H1 (cell line): ENCODE measurements at regions not wholly inside any gene's neighbourhood (a gene's known extent, or its start where the extent isn't known, plus 50 kb on each side); places are given as distances from the start of the nearest gene placed in this dataset.

Experiments used
- CTCF ChIA-PET: fragments of 300-600 bp; sonication (Branson Sonifier 250); formaldehyde crosslinking; loops from one replicate; lab custom pipeline; 2021; ENCODE audit not compliant: partially characterized antibody; lab: Charles Lee
- POLR2A ChIA-PET: fragments of 300-600 bp; sonication (Branson Sonifier 250); formaldehyde crosslinking; loops from one replicate; lab custom pipeline; 2021; ENCODE audit warnings: inconsistent platforms; ENCODE audit not compliant: partially characterized antibody; lab: Charles Lee
- DNase-seq, 2 experiments: peaks; one replicate each; pipeline versions ENCODE4 v3.0.0 to v3.0.0-alpha.2; 2010 to 2022; ENCODE audit warnings: low spot score in 2 of 2, low read depth in 1 of 2, mixed read lengths in 1 of 2
- FAIRE-seq: peaks from 2 replicates; lab custom pipeline; 2011; peaks lifted over from hg19 to GRCh38; lab: Jason Lieb, UNC
- H2AFZ ChIP-seq: 2 replicates; pipeline ENCODE4 v1.8.1; 2012; ENCODE audit warnings: low read length, inconsistent platforms
- H2AK5ac ChIP-seq: 2 replicates; pipeline ENCODE4 v1.6.1; 2013; ENCODE audit warnings: low read depth, low read length
- H2BK120ac ChIP-seq: replicated peaks from 2 replicates; pipeline ENCODE3; 2013; ENCODE audit warnings: low read depth, low read length, inconsistent platforms
- H2BK12ac ChIP-seq: 2 replicates; pipeline ENCODE4 v1.6.1; 2013; ENCODE audit warnings: low read depth, low read length
- H2BK15ac ChIP-seq: 2 replicates; pipeline ENCODE4 v1.6.1; 2013; ENCODE audit warnings: low read length
- H2BK20ac ChIP-seq: 2 replicates; pipeline ENCODE4 v1.6.1; 2013; ENCODE audit warnings: low read length
- H2BK5ac ChIP-seq: 2 replicates; pipeline ENCODE4 v1.6.1; 2013; ENCODE audit warnings: low read depth, low read length
- H3K14ac ChIP-seq: 2 replicates; pipeline ENCODE4 v1.6.1; 2013; ENCODE audit warnings: inconsistent platforms; ENCODE audit not compliant: insufficient read length
- H3K18ac ChIP-seq: 2 replicates; pipeline ENCODE4 v1.6.1; 2013; ENCODE audit warnings: low read length; ENCODE audit errors: extremely low read depth
- H3K23ac ChIP-seq: 2 replicates; pipeline ENCODE4 v1.6.1; 2013; ENCODE audit warnings: inconsistent platforms; ENCODE audit not compliant: insufficient read length
- H3K23me2 ChIP-seq: 2 replicates; pipeline ENCODE4 v1.6.1; 2013; ENCODE audit warnings: low read depth, low read length
- H3K27ac ChIP-seq: 2 replicates; pipeline ENCODE4 v1.6.1; 2011; ENCODE audit warnings: low read depth, low read length, inconsistent platforms
- H3K27me3 ChIP-seq, 4 experiments: replicated peaks in 1 of 4; 1 replicate in 1 of 4; 2 replicates in 3 of 4; pipeline versions ENCODE4 v1.6.1 to v1.8.1; 2011 to 2013; ENCODE audit warnings: low read length in 3 of 4, mild to moderate bottlenecking in 3 of 4, inconsistent platforms in 2 of 4, mixed read lengths in 2 of 4, moderate library complexity in 1 of 4; ENCODE audit not compliant: control insufficient read depth in 3 of 4, insufficient read depth in 3 of 4; ENCODE audit errors: extremely low read depth in 1 of 4
- H3K36me3 ChIP-seq, 4 experiments: 2 replicates each; pipeline versions ENCODE4 v1.6.1 to v1.8.1; 2011 to 2013; ENCODE audit warnings: mild to moderate bottlenecking in 4 of 4, low read length in 3 of 4, moderate library complexity in 2 of 4, control low read depth in 1 of 4, inconsistent platforms in 1 of 4; ENCODE audit not compliant: insufficient read depth in 4 of 4, control insufficient read depth in 2 of 4
- H3K4ac ChIP-seq: replicated peaks from 2 replicates; pipeline ENCODE3; 2013; ENCODE audit warnings: low read length, low read depth, mixed read lengths, inconsistent platforms; ENCODE audit not compliant: insufficient read length
- H3K4me1 ChIP-seq, 4 experiments: replicated peaks in 1 of 4; 1 replicate in 1 of 4; 2 replicates in 3 of 4; pipeline versions ENCODE4 v1.6.1 to v1.8.1; 2011 to 2013; ENCODE audit warnings: low read length in 3 of 4, inconsistent platforms in 2 of 4, mixed read lengths in 1 of 4; ENCODE audit not compliant: insufficient read depth in 4 of 4, control insufficient read depth in 3 of 4
- H3K4me2 ChIP-seq, 2 experiments: 2 replicates each; pipeline versions ENCODE4 v1.6.1 to v1.8.1; 2011 to 2013; ENCODE audit warnings: low read depth in 2 of 2, low read length in 2 of 2, control low read depth in 1 of 2, inconsistent platforms in 1 of 2, mild to moderate bottlenecking in 1 of 2; ENCODE audit not compliant: insufficient read depth in 1 of 2
- H3K4me3 ChIP-seq, 4 experiments: fragments of 200-600, 300-600 bp in 1 of 4; sonication (generic), shearing (Covaris generic), sonication (Bioruptor Twin) in 1 of 4; 2 replicates each; pipeline versions ENCODE4 v1.5.1 to v1.8.1; 2011 to 2016; ENCODE audit warnings: low read length in 4 of 4, low read depth in 3 of 4, control low read depth in 2 of 4, inconsistent platforms in 2 of 4, mild to moderate bottlenecking in 2 of 4, mixed read lengths in 1 of 4, moderate library complexity in 1 of 4; ENCODE audit not compliant: insufficient read depth in 2 of 4; ENCODE audit errors: extremely low read depth in 1 of 4
- H3K56ac ChIP-seq: replicated peaks from 2 replicates; pipeline ENCODE3; 2013; ENCODE audit warnings: low read depth, mild to moderate bottlenecking, mixed read lengths, low read length, inconsistent platforms; ENCODE audit not compliant: insufficient read length
- H3K79me1 ChIP-seq: 2 replicates; pipeline ENCODE4 v1.6.1; 2013; ENCODE audit warnings: low read depth, low read length, control low read depth
- H3K79me2 ChIP-seq, 2 experiments: 2 replicates each; pipeline versions ENCODE4 v1.6.1 to v1.8.1; 2012 to 2013; ENCODE audit warnings: low read length in 2 of 2, mild to moderate bottlenecking in 2 of 2, inconsistent platforms in 1 of 2; ENCODE audit not compliant: insufficient read depth in 2 of 2, control insufficient read depth in 1 of 2
- H3K9ac ChIP-seq, 4 experiments: replicated peaks in 1 of 4; 1 replicate in 1 of 4; 2 replicates in 3 of 4; pipeline versions ENCODE4 v1.6.1 to v1.8.1; 2011 to 2013; ENCODE audit warnings: low read depth in 3 of 4, low read length in 3 of 4, control low read depth in 2 of 4, mild to moderate bottlenecking in 2 of 4, moderate library complexity in 2 of 4, inconsistent platforms in 1 of 4; ENCODE audit errors: extremely low read depth in 1 of 4
- H3K9me3 ChIP-seq, 2 experiments: 2 replicates each; pipeline versions ENCODE4 v1.6.1 to v1.8.1; 2012 to 2013; ENCODE audit warnings: mild to moderate bottlenecking in 2 of 2, moderate library complexity in 2 of 2, control low read depth in 1 of 2, inconsistent platforms in 1 of 2, low read depth in 1 of 2, low read length in 1 of 2, mixed read lengths in 1 of 2; ENCODE audit not compliant: insufficient read depth in 2 of 2
- H4K20me1 ChIP-seq, 2 experiments: replicated peaks in 1 of 2; 2 replicates each; pipeline versions ENCODE3 to v1.8.1; 2011 to 2013; ENCODE audit warnings: inconsistent platforms in 2 of 2, low read length in 2 of 2, mild to moderate bottlenecking in 1 of 2; ENCODE audit not compliant: insufficient read depth in 2 of 2, control insufficient read depth in 1 of 2
- H4K5ac ChIP-seq: 2 replicates; pipeline ENCODE4 v1.6.1; 2013; ENCODE audit warnings: low read length, low read depth, mixed read lengths, inconsistent platforms; ENCODE audit not compliant: insufficient read length
- H4K8ac ChIP-seq: 2 replicates; pipeline ENCODE4 v1.8.0; 2013; ENCODE audit warnings: mild to moderate bottlenecking, moderate library complexity, low read length, inconsistent platforms; ENCODE audit not compliant: insufficient read depth; ENCODE audit errors: extremely low read depth
- H4K91ac ChIP-seq: replicated peaks from 2 replicates; pipeline ENCODE3; 2013; ENCODE audit warnings: low read length, mixed read lengths, inconsistent platforms; ENCODE audit not compliant: insufficient read length
- ATF2 ChIP-seq: IDR thresholded peaks from 2 replicates; pipeline ENCODE4 v1.6.1; 2012; ENCODE audit warnings: low read length, inconsistent platforms
- BRCA1 ChIP-seq: IDR thresholded peaks from 2 replicates; pipeline ENCODE4 v1.6.1; 2012; ENCODE audit warnings: low read depth, low read length, improper control_type of control experiment
- CTCF ChIP-seq, 3 experiments: IDR thresholded peaks; 1 replicate in 2 of 3; 2 replicates in 1 of 3; pipeline versions ENCODE4 v1.5.1 to v1.6.1; 2011; ENCODE audit warnings: low read length in 3 of 3, mild to moderate bottlenecking in 3 of 3, inconsistent platforms in 2 of 3, low read depth in 1 of 3, moderate library complexity in 1 of 3; ENCODE audit not compliant: insufficient read depth in 1 of 3; ENCODE audit errors: control extremely low read depth in 1 of 3
- GABPA ChIP-seq: IDR thresholded peaks from 2 replicates; pipeline ENCODE4 v1.6.1; 2011; ENCODE audit warnings: mild to moderate bottlenecking, low read length, moderate library complexity, borderline replicate concordance; ENCODE audit not compliant: insufficient read depth
- KDM4A ChIP-seq: IDR thresholded peaks from one replicate; pipeline ENCODE4 v1.7.1; 2012; ENCODE audit warnings: low read depth, mild to moderate bottlenecking, moderate library complexity, low read length, inconsistent platforms; ENCODE audit not compliant: severe bottlenecking
- POLR2AphosphoS5 ChIP-seq: IDR thresholded peaks from 2 replicates; pipeline ENCODE4 v1.6.1; 2011; ENCODE audit warnings: low read depth, low read length
- SIN3A ChIP-seq, 2 experiments: IDR thresholded peaks in 1 of 2; conservative IDR thresholded peaks in 1 of 2; 2 replicates each; pipeline ENCODE4 v1.6.1; 2011 to 2012; ENCODE audit warnings: low read length in 2 of 2, improper control_type of control experiment in 1 of 2, low read depth in 1 of 2, mild to moderate bottlenecking in 1 of 2
- SIRT6 ChIP-seq: IDR thresholded peaks from one replicate; pipeline ENCODE4 v1.7.1; 2012; ENCODE audit warnings: low read length, inconsistent platforms
- SP4 ChIP-seq: IDR thresholded peaks from 2 replicates; pipeline ENCODE4 v1.6.1; 2012; ENCODE audit warnings: low read length, inconsistent platforms
- TAF7 ChIP-seq: optimal IDR thresholded peaks from 2 replicates; pipeline ENCODE3; 2011; ENCODE audit warnings: low read depth, mild to moderate bottlenecking, inconsistent platforms, low read length, moderate library complexity, borderline replicate concordance
- TBP ChIP-seq: IDR thresholded peaks from 2 replicates; pipeline ENCODE4 v1.6.1; 2011; ENCODE audit warnings: low read depth, low read length, improper control_type of control experiment
- WGBS, 2 experiments: shearing (Covaris generic) in 1 of 2; methylation state at CpG; one replicate each; pipeline versions ENCODE4 v1.1.6 to v1.1.7; 2013 to 2015; ENCODE audit warnings: low lambda C conversion rate in 2 of 2, mixed read lengths in 2 of 2, inconsistent platforms in 1 of 2, low coverage in 1 of 2, missing lambda C conversion rate in 1 of 2; ENCODE audit not compliant: insufficient replicate concordance in 2 of 2, insufficient coverage in 1 of 2, insufficient read length in 1 of 2; ENCODE audit errors: extremely low coverage in 1 of 2, missing lambda C conversion rate in 1 of 2; 5-methylcytosine and 5-hydroxymethylcytosine counted together

GRCh38 chr4:36582198-36582597, 300.8 kb downstream of the DTHD1 start:
- Histone ChIP-seq H3K4me2 (no peak overlapping the region), H4K91ac (no peak overlapping the region), H3K9me3 (peaks cover 5 to 6% of the 10 kb centered on the region in 2 experiments; a peak in 3 of 4 replicates), H3K36me3 (no peaks in the 10 kb centered on the region), H3K14ac (no peak overlapping the region), H2BK120ac (no peak overlapping the region), H3K9ac (no peak overlapping the region), H2AK5ac (no peak overlapping the region), H3K4me1 (no peaks in the 10 kb centered on the region), H3K23me2 (no peaks in the 10 kb centered on the region), H4K20me1 (no peaks in the 10 kb centered on the region), H3K56ac (no peak overlapping the region), H3K27me3 (no peaks in the 10 kb centered on the region), H3K27ac (no peak overlapping the region), H2AFZ (no peak overlapping the region), H2BK15ac (no peak overlapping the region), H2BK20ac (no peak overlapping the region), H3K18ac (no peak overlapping the region), H3K79me1 (no peaks in the 10 kb centered on the region), H4K5ac (no peak overlapping the region), H3K4ac (no peak overlapping the region), H3K4me3 (no peak overlapping the region), H4K8ac (no peak overlapping the region), H3K23ac (no peak overlapping the region), H3K79me2 (no peaks in the 10 kb centered on the region), H2BK12ac (no peak overlapping the region), H2BK5ac (no peak overlapping the region)
- 88% methylated on average over 2 of the region's 2 CpGs; no CpG with 5 or more reads in 1 of the 2 experiments for WGBS, 2 experiments
- POLR2A ChIA-PET: no interaction called here
- DNase-seq (no peak), FAIRE-seq (no peak)
- CTCF ChIA-PET: no interaction called here
- TF ChIP-seq CTCF (IDR thresholded peaks at IDR 0.05; ENCODE audit: control extremely low read depth in 1 of 3, insufficient read depth in 1 of 3, low read depth in 1 of 3, low read length in 3 of 3) (no peak), GABPA (no peak), TAF7 (no peak), ATF2 (no peak), KDM4A (no peak), POLR2AphosphoS5 (no peak), TBP (no peak), SIRT6 (no peak), BRCA1 (no peak), SP4 (no peak), SIN3A (conservative IDR thresholded peaks at IDR 0.05 in 1 of 2, IDR thresholded peaks at IDR 0.05 in 1 of 2; ENCODE audit: low read depth in 1 of 2, low read length in 2 of 2) (no peak)
